HG02938 (cell line): ENCODE measurements at regions not wholly inside any gene's neighbourhood (a gene's known extent, or its start where the extent isn't known, plus 50 kb on each side); places are given as distances from the start of the nearest gene placed in this dataset.
"Not testable (repeated sequence)": the region's sequence is repeated elsewhere in the genome, so short reads cannot be mapped to it uniquely, and the experiment has no call there.

Source experiments
- ATAC-seq: cut with Tn5 transposase; IDR thresholded peaks from one replicate; pipeline ENCODE4 v1.9.1; 2021; ENCODE audit warnings: mild to moderate bottlenecking, moderate library complexity; ENCODE audit not compliant: unreplicated experiment

- no peak for ATAC-seq
Measured at GRCh38 chr16:65829076-65829475, 537.4 kb upstream of the CDH5 start.

- no peak for ATAC-seq
Measured at GRCh38 chr16:65828296-65828695, 538.2 kb upstream of the CDH5 start.

DNA sequence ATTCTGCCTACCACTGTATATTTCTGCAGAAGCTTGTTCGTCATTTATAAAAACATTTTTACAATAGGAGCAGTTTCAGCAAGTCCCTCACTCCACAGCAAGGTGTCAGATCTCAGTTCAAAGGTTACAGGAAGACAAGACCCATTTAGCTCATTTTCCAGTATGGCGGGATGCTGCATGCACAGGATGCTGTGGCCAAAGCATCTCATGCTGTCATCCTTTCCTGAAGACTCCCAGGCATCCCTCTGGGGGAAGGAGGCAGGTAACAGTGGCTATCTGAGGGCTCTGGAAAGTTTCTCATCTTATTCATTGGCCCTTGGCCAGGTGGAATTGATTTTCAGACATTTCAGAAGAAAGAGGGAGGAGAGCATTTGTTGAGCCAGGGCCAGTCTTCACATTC, 539.3 kb upstream of the CDH5 start:
- ATAC-seq, result no peak

- ATAC-seq, result no peak
Measured at GRCh38 chr16:65825191-65825856, 541.2 kb upstream of the CDH5 start.

GRCh38 chr16:65822148-65822547, 544.3 kb upstream of the CDH5 start:
- no peak for ATAC-seq

DNA sequence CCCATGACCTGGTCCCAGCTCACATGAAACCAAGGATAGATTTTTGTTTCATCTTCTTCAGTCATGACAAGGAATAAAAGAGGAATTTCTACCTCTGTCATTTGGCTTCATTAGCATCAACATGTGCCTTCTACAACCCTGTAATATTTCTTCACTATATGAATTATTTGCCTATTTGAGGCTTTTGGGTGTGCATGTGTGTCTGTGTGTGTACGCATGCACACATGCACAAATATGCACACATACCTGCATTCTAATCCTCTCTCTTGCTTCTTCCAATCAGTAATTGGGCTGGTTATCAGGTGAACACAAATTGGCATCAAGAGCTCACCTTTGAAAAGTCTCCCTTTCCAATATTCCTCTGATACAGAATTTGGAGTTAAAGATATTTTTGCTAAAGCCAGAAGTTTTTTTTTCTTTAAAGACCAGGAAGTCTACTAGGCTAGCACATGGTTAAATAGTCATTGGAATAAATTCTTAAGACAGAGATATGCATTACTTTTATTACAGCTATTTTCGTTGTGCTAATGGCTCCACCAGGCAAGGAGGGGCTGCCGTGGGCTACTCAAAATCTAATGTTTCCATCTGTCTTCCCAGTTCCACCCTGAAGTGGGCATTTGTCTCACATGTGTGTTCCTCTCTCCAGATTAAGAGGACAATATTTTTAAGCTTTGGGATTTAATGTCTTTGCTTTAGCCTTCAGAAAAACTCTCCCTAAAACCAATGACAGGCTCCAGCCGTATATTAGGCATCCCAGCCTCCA, 547.2 kb upstream of the CDH5 start:
- no peak for ATAC-seq

- ATAC-seq, result no peak
Measured at GRCh38 chr16:65817799-65818198, 548.7 kb upstream of the CDH5 start.

DNA sequence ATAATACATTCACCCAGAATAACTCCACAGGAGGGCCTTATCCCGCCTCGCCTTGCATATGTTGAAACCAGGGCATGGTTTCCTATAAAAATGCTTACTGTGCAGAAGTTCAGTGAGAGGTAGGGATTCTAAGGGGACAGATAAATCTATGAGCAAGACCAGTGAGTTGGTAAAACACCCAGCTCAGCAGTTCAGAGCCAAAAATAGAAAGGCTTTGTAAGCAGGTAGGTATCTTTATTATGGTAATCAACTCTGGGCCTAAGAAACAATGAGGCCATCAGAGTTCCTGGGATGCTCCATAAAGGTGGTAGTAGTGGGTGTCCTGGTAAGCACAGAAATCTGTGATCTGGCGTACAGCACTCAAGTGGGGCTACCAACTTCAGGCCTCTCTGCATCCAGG, 549.4 kb upstream of the CDH5 start:
- no peak for ATAC-seq

GRCh38 chr16:65816556-65816955, 549.9 kb upstream of the CDH5 start:
- ATAC-seq, result no peak

GRCh38 chr16:65815707-65816106, 550.8 kb upstream of the CDH5 start:
- ATAC-seq, result no peak

DNA sequence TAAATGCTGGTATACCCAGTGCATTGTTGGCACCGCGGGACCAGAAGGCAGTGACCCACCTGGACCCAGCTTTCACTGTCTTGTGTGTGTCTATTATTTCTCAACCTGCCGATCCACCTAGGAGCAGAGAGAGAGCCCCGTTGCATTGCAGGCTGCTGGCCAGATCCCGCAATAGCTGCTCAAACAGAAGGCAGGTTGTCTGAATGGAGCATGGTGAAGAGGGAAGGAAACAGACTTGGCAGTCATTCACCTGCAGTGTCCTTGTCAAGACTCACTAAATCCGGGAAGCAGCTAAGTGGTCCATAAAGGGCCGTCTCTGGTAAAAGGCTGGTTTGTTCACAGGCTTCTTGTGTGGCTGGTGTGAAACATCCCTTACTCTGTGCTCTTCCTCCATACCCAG, 552.6 kb upstream of the CDH5 start:
- ATAC-seq, result not testable (repeated sequence)

DNA sequence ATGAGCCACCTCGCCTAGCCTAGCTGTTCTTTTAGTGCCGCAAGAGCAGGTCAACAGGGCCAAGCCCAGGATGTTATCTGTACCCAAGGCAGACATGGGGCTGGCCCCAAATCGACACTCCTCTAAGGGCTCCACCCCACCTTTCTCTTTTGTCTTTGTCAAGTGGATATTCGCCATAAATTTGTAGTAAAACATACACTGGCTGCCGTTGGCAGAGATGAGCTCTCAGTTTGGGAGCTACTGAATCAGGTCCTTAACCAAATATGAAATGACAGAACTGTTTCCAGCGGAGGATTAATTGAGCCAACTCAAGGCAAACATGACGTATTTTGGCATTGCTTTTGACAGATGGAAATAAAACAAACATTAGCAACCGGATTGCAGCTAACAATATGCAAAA, 556.9 kb upstream of the CDH5 start:
- no peak for ATAC-seq

- no peak for ATAC-seq
Measured at GRCh38 chr16:65808790-65809189, 557.7 kb upstream of the CDH5 start.

DNA sequence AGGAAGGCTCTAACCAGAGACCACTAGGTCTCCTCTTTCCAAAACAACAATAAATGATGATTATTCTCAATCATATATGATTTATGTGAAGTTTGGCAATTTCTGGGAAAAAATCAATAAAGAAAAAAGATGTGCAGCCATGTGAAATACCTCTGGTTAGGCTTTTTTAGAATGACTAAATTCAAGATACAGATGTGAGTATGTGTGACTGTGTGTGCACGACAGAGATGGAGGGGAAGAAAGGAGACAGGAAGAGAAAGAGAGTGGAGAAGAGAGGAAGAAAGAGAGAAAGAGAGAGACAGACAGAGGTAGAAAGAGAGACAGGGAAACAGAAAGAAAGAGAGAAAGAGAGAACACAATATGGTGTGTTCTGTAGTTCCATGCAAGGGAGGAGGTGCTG, 558.6 kb upstream of the CDH5 start:
- ATAC-seq, result no peak

DNA sequence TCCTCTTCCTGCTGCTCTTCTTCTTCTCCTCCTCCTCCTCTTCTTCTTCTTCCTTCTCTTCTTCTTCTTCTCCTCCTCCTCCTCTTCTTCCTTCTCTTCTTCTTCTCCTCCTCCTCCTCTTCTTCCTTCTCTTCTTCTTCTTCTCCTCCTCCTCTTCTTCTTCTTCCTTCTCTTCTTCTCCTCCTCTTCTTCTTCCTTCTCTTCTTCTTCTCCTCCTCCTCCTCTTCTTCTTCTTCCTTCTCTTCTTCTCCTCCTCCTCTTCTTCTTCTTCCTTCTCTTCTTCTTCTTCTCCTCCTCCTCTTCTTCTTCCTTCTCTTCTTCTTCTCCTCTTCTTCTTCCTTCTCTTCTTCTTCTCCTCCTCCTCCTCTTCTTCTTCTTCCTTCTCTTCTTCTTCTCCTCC, 560.8 kb upstream of the CDH5 start:
- ATAC-seq, result not testable (repeated sequence)

DNA sequence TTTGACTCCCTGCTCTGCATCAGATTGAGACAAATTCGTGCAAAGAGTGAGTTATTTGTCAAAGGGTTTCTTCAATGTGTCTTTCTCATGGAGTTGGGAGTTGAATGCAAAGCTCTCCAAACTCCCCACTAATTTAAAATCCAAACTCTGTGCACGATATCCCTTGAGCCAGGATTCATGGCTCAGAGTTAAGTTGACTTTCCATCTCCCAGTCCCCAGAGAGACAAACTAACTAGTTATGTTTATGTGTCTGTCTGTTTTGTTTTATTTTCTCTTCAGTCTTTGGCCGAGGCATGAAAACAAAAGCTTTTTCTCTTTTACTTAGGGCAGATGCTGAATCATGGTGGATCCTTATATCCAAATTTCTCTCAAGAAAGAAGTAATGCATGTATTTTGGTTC, 570.0 kb upstream of the CDH5 start:
- no peak for ATAC-seq

DNA sequence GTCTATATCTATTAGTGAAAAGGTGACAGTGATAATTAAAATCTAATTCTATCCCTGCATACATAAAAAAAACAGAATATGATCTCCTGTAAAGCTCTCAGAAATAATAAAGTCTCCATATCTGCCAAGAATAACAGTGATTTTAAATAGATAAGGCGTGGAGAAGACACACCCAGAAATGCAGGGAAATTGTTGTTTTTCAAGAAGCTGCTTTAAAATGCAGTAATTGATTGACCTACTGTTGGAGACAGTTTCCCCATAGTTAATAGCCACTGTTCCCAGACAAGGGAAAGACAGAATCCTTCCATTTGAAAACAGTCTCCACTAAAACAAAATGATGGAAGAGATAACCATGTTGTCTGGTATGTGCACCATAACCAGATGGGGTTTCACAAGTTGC, 571.5 kb upstream of the CDH5 start:
- no peak for ATAC-seq

DNA sequence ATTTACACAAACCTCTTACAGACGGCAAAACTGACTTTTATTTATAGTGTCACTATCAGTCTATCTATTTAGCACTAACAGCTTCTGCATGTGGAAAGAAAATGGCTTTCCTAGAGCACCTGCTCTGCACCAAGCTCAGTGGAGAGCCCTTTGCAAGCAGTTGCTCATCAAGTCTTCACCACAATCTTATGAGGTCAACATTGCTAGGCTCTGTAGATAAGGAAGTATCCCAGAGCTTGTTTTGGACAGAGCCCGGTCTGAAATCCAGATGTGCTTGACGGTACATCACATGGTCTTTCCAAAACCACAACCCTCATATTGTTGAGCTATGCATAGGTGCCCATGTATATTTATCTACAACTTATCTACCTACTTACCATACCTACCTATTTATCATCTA, 572.7 kb upstream of the CDH5 start:
- no peak for ATAC-seq

DNA sequence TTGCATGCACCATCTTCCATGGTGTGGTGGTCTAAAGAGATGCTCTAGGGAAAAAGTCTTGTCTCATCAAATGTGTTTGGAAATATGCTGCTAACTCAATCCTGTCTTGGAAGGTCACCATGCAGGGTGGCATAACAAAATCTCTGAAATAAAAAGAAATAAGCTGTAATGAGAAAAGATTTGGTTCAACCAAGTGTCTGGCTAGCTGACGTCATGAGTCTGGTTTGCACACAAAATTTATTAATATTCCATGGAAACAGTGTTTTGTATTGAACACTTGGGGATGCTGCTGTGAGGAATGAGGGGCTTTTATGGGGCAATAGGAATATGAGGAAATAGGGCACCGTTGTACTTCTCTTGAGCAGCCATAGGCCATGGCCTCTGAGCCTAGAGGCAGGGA, 575.7 kb upstream of the CDH5 start:
- no peak for ATAC-seq

DNA sequence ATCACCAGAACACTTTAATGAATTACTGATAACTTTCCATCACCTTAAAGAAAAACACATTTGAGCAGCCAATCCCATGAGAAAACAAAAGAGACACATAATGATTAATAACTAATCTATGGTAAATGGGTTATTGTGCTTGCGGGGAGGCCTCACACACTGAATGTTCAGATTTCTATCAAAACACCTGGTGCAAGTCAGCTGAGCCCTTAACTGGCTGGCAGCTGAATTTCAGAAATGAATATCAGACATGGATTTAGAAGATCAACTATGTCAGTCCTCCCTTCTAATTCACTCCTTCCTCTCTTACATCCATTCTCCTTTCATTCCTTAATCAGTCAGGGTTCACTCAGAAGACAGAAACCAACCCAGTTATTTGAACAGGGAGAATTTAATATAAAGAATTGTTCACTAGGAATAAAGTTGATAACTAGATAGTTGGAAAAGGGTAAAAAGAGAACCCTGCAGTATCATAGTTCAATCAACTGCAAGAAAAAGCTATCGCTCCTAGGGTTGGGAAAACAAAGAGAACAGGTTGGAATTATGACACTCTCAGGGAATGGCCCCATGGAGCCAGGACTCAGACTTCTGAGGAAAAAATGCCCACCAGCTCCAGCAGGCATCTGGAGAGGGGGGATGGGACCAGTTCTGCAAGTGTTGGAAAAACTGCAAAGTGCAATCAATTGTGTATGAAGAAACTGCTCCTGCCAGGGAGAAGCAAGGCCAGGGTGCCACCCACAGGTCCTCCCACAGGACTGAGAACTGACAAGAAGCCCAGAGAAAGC, 577.1 kb upstream of the CDH5 start:
- no peak for ATAC-seq

- ATAC-seq, result no peak
Measured at GRCh38 chr16:65788434-65789140, 577.9 kb upstream of the CDH5 start.
